GM18508 (cell line): ENCODE measurements at regions not wholly inside any gene's neighbourhood (a gene's known extent, or its start where the extent isn't known, plus 50 kb on each side); places are given as distances from the start of the nearest gene placed in this dataset.

Experiments
- ATAC-seq: cut with Tn5 transposase; IDR thresholded peaks from one replicate; pipeline ENCODE4 v1.9.1; 2021; ENCODE audit warnings: moderate number of reproducible peaks; ENCODE audit not compliant: insufficient read depth, unreplicated experiment

DNA sequence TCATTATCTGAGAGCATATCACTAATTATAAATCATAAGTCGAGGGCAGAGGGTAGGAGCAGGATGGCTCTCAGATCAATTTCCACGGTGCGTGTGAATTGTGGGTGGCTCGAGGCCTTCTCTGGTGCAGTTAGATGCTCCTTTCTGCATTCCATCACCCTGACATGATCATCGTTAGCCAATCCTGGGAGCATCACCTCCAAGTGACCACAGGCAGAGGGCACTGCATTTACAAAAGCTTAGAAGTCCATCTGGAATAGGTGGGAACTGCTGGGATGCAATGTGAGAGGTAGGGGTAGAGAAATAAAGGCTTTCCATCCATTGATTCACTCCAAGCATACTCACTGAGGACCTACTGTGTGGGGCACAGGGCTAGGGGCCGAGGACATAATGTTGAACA is 538.2 kb upstream of the TBX3 start:
- no peak for ATAC-seq

DNA sequence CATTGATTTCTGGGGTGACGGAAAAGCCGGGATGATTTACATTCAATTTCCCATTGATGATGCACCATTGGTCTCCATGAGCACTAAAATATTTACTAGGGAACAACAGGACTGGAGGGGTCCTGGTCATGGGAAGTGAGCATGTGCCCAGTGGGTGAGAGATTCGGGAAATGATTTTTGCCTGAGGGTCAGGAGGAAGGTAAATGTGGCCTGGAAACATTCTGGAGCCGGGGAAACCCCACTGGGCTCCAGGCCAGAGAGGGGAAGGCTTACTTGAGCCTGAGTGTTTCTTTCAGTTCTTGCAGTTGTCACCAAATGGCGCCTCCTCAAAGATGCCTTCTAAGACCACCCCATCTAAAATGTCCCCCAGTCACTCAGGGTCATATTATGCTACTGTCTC is 532.3 kb upstream of the TBX3 start:
- ATAC-seq = no peak

DNA sequence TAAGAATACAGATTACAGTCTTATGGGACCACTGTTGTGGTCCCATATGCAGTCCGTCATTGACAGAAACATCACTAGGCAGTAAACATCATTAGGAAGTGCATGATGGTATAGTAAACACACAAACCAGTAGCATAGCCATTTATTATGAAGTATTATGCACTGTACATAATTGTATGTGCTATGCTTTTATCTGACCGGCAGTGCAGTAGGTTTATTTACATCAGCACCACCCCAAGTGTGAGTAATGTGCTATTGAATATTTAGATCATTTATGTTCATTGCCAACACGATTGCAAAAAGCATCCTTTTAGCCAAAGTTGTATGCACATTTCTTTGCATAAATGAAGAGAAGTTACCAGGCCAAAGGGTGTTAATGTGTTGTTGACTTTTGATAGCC is 531.6 kb upstream of the TBX3 start:
- no peak for ATAC-seq

DNA sequence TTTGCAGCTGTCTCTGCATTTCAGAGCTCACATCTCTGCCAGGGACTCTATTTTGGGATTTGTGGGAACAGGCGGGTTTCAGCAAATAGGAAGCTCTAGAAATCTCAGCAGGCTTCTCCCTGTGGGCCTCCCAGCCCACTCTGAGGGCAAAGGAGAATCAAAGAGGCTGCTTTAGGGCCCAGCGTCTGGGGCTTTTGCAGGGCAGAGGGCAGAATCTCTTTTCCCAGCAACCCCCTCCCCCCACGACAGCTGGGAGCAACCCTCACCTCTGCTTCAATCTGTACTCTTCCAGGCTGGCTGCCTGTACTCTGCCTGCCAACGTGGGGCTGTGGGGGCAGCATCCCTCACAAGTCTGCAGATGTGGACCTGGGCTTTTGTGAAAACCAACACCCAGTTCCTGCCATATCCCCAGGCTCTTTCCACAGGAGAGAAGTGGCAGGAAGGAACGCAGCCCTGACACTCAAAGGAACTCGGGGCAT is 529.6 kb upstream of the TBX3 start:
- ATAC-seq = no peak

DNA sequence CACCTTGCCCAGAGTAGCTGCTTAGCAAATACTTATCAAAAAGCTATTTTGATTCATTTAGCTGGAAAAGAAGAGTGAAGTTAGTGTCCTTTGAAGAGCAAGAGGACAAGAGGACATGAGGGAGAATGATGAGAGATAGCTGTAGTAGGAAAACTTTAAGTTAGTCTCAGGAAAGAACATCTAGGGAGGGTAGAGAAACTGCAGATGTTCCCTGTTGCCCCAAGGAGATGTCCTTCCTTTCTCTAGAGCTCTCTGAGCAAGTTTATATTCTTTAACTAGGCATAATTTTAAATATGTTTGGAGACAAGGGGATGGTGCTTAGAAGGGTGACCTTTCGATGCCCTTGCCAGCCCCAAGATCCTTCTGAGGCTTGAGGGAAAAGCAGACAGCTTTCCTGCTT is 529.1 kb upstream of the TBX3 start:
- ATAC-seq = no peak

DNA sequence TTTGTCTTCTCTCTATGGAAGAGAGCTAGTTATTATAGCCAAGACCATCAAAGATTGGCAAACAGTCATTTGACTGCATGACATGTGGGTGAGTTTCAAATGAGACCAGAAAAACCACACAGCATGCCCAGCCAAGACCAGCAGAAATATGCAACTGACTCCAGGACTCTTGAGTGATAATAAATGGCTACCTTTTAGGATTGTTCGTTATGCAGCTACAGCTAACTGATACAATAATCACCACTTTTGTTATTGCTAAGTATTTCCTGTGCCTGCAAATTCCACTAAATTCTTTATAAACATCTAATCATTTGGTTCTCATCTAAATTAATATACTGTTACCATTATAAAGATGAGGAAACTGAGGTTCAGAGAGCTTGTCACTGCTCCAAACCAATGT is 528.4 kb upstream of the TBX3 start:
- ATAC-seq = no peak

DNA sequence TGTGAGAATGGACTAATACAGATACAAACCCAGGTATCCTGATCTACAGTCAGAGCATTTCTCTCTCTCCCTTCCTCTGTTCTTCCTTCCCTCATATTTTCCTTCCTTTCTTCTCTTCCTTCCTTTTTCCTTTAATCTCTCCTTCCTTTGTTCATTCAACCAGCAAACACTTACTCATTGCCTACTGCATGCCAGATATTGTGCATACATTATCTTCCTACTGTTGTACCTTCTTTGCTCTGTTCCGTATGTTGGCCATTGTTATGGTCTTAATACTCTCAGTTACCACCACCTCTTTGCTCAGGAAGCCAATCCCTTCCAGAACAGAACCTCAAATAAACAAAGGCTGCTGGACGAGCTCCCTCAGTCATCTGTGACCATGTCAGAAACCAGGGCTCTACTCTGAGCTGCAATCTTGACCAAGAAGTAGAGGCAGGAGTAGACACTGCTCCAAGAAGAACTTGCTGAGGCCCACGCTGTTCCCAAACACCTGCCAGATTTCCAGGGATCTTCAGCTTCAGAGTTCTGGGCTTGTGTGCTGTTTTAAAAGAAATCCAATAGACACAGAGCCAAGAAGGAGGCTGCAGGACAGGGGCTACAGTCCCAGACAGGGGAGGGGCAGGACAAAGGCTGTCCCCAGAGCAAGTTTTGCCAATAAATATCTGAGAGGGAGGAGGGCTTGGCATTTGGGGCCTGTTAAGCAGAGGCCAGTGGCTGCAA is 526.7 kb upstream of the TBX3 start:
- no peak for ATAC-seq

DNA sequence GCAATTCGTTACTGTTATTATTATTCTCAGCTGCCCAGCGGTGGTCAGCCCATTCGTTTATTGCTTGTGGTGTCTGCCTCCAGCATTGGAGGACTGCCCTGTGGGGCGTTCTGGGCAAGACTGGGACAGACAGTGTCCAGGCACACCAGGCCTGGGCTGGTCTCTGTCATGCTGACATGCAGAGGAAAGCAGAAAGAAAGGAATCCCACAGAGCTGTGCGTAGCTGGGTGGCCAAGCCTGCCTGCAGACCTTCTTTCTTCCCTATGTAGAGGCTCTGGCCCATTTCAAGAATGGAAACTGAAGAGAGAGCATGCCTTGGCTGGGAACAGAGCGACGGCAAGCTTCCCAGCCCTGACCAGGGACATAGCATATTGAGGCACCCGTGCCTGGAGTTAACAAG is 525.3 kb upstream of the TBX3 start:
- no peak for ATAC-seq

DNA sequence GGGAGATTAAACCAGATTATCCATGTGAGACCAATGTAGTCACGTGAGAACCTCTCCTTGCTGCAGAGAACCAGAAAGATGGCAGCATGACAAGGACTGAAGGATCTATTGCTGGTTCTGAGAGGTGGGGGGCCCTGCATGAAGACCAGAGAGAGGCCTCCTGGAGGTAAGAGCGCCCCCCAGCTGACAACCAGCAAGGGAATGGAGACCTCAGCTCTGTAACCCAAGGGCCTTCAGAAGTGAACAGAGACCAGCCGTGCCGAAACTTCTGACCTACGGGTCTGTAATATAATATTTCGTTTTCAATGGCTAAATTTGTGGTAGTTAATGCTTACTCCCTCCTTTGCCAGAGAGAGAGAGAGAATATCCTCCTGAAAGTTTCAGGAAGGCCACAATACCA is 524.1 kb upstream of the TBX3 start:
- no peak for ATAC-seq

DNA sequence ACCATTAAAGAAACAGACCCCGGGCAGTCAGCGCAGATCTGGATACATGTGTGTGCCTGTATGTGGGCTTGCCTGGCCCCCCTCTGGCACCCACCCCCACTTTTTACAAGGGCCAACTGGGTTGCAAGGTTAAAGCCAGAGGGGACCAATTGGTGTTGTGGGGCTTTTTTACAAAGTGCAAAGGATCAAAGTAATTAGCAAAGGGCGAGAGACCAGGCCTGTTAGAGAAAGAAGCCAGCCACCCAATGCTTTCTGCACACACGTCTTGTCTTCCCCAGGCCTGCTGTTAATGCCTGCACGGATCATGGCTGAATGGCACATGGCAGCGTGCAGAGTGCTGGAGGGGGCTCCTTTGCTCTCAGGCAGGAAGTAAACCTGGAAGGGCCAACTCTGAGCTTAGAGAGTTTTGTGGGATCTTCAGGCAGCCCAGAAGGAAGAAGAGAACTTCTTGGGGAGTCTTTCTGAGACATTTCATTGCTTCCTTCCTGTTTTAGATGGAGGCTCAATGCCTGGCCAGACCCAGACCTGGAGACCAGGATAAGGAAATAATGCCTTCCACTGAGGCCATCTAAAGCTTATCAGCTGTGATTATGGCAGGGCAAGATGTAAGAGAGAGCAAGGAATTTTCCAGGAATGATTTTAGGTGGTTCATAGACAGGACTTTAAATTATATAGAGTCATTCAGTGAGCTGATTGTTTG is 523.4 kb upstream of the TBX3 start:
- no peak for ATAC-seq

DNA sequence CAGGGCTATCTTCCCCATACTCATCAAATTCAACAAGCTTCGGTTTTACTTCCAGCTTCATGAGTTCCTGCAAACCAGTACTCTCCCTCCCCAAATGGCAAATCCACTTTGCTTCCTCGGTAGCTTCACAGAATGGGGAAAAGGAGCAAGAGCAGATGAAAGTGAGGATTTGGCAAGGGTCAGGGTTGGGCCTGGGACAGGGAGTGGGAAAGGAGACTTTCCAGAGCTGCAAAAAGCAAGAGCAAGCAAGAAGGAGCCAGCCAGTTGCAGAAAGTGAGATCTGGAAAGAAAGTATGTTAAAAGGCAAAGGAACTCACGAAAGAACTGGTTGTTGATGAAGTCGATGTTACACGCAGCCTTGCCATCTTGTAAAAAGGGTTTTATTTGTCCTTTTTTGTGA is 522.8 kb upstream of the TBX3 start:
- no peak for ATAC-seq

DNA sequence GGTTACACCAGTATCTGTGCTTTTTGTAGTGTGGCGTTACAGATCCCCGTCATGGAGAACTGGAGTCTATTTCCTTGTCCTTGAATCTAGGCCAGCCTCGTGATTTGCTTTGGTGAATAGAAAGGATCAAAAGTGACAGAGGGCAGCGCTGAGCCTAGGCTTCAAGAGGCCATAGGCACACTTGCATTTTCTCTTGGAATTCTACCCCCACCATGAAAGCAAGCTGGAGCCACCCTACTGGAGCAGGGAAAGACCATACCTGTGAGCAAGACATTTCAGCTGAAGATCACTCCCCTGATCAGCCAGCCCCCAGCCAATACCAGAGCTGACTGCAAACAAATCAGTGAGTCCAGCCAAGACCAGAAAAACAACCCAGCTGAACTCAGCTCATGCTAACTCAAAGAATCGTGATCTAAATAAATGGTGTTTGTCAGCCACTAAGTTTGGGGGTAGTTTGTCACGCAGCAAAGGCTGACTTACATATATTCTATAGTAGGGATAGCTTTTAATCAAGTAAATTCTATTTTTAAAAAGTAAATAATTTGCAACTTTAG is 521.9 kb upstream of the TBX3 start:
- no peak for ATAC-seq

DNA sequence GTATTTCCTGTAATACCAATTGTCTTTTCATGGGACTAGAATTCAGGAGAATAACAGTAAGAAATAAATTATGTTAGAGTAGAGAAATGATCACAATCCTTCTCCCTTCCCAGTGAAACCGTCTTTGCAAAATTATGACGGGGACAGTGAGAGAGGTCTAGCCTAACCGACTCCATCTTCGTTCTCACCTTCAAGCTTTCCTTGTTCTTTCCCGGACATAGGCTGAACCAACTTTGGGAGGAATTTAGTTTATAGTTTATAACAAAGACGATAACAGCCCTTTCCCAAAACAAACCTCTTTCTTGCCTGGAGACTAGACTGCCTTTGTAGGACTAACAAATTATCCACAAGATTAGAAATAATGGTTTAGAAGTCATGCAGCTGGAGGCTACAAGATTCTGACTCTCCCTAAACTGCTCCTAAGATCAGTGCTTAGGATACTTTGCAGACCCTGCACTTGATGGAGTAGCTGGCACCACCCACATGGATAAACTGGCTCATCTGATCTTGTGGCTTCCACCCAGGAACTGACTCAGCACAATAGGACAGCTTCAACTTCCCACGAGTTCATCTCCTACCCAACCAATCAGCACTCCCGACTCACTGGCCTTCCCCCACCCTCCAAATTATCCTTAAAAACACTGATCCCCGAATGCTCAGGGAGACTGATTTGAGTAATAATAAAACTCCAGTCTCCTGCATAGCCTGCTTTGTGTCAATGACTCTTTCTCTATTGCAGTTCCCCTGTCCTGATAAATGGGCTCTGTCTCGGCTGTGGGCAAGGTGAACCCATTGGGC is 521.2 kb upstream of the TBX3 start:
- ATAC-seq = no peak

DNA sequence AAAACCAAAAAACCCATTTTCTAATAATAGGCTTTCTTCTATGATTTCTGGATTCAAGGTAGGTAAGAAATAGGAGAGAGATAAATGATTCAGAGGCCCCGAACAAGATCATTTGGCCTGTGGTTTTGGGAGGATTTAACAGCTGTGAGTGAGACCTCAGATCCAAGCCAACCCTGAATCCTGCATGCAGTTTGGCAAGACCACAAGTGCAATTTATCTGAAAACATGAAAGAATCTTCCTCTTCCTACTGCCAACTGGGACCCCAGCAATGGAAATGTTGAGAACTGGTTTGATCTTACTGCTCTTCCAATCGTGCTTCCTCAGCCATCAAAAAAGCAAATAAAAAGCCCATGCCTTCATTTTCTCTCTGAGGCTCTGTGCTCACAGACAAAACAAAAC is 519.7 kb upstream of the TBX3 start:
- ATAC-seq = no peak

DNA sequence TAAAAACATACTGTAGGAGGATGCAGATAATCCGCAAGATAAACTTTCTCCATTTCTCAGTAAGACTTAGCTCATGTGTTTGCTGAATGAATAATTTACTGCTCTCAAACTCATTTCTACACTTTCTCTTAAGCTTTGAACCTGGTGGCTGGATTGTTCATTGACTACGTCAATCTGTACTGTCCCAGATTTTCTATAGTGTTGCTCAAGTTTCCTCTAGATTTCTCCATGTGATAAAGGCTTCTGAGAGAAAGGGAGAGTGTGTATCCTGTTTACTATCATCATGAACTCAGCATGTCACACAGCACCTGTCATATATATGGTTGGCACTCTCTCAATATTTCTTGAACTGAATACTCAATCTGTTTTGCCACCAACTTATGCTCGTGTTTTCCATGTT is 518.0 kb upstream of the TBX3 start:
- no peak for ATAC-seq

DNA sequence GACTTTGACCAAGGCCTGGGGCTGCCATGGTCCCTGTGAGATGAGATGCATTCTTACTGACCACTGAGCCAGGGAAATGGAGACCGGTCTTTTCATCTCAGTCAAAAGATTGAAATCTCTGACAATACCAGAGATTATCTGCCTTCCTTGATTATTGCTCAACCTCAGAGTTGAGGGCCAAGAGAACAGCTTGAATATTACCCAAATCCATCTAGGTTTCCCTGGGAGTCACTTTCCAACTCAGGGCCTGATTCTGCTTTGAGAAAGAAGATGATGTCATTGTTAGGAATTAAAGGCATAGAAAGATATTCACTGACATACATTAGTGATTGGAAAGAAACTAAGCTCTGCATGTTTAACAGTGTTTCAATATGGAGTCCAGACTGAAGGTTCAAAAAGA is 515.9 kb upstream of the TBX3 start:
- no peak for ATAC-seq

DNA sequence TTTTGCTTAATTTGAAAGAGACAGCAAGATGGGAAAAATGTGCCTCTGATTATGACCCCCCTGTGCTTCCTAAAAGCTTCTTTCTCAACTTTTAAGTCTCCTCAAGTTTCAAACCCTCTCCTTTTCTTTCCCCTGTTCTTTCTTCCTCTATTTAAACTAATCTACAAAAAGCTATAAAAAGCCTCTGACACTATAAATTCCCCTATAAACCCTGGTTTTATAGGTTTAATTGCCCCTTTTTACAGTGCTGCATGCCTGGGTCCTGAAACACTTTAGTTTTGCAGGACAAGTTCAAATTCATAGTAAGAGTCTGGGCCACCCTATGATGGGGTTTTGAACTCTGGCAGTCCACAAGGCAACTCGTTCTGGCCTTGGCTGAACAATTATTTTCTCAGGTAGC is 510.9 kb upstream of the TBX3 start:
- ATAC-seq = no peak

DNA sequence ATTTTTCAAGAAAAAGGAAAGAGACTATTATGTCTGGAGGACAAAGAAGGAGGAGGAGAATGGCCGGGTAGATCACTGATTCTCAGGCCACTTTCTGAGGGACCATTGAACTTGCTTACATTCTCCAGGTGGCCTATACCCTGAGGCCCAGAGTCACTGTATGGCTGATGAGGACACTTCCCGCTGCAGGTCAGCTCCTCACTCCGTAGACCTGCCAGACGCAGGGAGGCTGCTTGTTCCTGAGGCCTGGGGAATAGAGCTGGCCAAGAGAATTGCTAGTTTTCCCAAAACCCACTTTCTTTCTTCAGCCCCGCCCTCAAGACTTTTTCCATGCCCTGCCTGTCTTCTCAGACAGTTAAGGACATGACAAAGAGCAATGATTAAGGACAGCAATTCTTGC is 510.5 kb upstream of the TBX3 start:
- ATAC-seq = no peak

DNA sequence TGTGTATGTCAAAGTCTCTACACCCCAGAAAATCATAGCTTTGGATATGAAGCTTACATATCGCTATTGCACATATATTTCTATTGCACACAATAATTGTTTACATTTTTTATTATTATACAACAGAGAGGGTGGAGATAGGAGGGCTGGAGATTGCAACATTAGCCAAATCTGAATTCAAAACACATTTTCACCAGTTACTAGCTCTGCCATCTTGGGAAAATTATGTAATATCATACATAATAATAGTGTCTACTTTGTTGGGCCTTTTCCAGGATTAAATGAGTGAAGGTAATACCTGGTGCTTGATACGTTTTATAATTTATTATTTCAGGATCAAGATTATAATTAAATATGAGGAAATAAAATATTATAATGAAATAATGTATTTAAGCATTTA is 507.4 kb upstream of the TBX3 start:
- ATAC-seq = no peak

DNA sequence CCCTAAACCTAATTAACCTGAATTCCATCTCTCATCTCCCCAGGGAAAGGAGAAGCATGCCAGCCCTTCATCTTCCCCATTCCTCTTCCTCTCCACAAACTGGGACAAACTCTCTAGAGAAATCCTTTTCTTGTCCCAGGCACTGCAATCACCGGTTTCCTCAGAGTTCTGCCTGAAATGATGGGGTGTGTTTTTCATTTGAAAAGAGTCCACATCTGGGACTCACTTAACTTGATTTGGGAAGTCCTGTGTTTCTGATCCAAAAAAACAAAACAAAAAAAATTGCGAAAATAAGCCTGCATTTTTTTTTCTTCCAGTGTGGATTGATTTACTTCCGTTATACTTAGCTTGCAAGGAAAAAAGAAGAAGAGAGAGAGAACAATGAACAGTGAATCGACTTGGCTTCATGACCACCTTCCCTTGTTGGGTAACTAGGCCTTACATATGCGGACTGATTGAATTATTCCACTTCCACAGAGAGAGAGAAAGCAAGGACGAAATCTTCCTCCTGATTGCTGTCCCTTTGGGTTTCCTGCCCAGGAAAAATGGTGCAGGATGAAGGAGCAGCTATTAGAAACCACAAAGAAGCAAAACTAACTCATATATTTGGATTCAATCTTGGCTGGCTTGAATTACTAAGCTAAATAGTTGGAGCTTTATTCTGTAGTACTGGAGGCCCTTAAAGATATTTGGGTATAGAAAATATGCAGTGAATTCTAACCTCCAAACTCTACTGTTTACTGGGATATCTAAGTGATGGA is 506.2 kb upstream of the TBX3 start:
- no peak for ATAC-seq
